G401.6 (cell line): ENCODE measurements at regions not wholly inside any gene's neighbourhood (a gene's known extent, or its start where the extent isn't known, plus 50 kb on each side); places are given as distances from the start of the nearest gene placed in this dataset.
"Not testable (repeated sequence)": the region's sequence is repeated elsewhere in the genome, so short reads cannot be mapped to it uniquely, and the experiment has no call there.

Experiments used
- FAIRE-seq: peaks from 2 replicates; lab custom pipeline; 2012; peaks lifted over from hg19 to GRCh38; lab: Jason Lieb, UNC

DNA sequence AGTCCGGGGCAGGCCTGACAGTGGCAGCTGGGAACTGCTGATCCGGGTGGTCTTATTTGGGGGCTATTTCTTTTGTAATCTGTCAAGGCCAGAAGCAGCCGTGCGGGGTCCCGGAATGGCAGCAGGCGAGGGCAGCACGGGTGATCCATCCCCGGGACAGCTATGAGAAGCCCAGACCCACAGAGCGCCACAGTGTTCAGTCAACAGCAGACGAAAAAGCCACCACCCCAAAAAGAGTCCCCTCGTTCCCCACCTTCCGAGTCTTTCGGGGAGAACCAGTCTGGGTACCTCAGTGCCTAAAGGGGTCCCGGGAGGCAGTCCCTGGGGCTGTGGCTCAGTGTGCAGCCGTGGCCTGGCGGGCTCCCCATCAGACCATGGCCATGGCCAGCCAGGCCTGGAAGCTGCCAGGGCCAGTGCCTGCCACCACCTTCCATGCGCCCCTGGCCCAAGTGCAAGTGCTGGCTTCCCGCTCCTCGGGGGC lies 125.1 kb upstream of the KCTD7 start:
- FAIRE-seq = no peak

- FAIRE-seq = no peak
These were observed 124.5 kb upstream of the KCTD7 start for GRCh38 chr7:66504131-66504530.

DNA sequence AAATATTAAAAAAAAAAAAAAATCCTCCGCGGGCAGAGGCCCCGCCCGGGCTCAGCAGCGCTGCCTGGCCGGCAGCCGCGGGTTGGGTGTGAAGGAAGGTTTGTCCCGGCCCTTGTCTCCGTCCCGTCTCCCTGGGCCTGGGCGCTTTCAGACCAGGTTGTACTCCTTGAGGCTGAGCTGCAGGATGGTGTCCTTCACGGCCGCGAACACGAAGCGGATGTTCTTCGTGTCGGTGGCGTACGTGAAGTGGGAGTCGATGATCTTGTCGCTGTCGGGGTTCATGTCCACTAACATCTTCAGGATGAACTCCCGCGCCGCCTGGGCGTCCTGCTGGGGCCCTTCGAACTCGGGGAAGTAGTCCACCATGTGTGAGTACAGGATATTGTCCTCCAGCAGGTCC lies 123.7 kb upstream of the KCTD7 start:
- FAIRE-seq = no peak

GRCh38 chr7:66505531-66506451 lies 122.9 kb upstream of the KCTD7 start:
- FAIRE-seq = no peak

GRCh38 chr7:66506703-66507102 lies 122.0 kb upstream of the KCTD7 start:
- not testable (repeated sequence) for FAIRE-seq

- FAIRE-seq = no peak
These were observed 120.9 kb upstream of the KCTD7 start for GRCh38 chr7:66507764-66508296.

DNA sequence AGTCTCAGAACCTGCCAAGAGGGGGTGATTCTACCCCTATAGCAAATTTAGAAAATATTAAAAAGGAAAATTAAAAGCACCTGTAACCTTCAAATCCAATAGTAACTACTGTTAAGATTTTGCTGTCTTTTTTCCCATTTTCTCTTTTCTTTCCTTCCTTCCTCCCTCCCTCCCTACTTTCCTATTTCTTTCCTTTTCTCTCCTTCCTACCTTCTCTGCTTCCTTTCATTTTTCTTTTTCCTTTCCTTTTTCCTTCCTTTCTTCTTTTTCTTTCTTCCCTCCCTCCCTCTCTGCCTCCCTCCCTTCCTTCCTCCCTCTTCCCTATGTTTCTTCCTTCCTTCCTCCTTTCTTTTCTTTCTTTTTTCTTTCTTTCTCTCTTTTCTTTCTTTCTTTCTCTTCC lies 120.2 kb upstream of the KCTD7 start:
- FAIRE-seq = no peak

DNA sequence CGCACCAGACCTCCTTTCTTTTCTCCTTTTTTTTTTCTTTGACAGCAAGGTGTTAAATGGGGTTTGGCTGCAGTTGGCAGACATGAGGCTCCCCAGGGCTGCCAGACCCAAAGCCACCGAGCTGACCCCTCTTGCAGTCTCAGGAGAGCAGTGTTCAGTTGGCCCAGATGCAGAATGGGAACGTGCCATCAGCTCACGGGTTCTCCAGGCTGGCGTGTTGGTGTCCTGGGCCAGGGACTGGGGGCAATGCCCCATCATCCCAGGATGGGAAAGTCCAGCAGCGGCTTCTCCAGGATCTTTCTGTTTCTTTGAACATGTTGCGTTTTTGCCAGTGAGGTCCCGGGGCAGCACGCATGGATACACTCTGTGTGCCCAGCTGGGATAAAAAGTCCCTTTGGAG lies 114.6 kb upstream of the KCTD7 start:
- FAIRE-seq = no peak

DNA sequence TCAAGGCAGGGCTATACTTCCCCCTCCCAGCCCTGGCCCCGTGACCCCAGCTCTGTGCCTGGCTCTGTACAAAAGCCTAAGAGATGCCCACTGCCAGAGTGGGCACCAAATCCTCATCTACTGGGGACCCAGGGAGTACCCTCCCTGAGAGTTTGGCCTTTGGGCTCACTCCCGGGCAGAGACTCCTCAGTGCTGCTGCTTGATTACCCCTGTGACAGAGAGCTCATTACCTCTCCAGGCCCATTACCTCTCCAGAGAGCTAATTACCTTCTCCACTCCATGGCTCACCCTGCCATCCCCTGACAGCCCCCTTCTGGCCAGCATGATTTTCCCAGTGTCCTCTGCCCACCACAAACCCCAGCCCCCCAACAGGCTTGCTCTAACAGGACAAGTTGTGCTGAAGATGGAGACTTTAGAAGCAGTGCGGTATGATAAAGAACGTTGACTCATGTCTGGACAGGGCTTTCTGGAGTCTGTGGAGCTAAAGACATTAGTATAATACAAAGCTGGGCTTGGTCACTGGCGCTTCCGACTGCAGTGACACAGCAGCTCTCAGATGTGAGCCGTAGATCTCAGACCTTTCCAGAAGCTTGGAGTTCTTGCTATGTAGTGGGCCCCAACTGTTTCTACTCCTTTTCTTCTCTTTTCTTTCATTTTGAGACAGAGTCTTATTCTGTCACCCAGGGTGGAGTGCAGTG lies 111.3 kb upstream of the KCTD7 start:
- FAIRE-seq = no peak

GRCh38 chr7:66518151-66518691 lies 110.5 kb upstream of the KCTD7 start:
- FAIRE-seq = no peak

GRCh38 chr7:66521675-66522074 lies 107.0 kb upstream of the KCTD7 start:
- FAIRE-seq = no peak

GRCh38 chr7:66522518-66522917 lies 106.2 kb upstream of the KCTD7 start:
- no peak for FAIRE-seq

DNA sequence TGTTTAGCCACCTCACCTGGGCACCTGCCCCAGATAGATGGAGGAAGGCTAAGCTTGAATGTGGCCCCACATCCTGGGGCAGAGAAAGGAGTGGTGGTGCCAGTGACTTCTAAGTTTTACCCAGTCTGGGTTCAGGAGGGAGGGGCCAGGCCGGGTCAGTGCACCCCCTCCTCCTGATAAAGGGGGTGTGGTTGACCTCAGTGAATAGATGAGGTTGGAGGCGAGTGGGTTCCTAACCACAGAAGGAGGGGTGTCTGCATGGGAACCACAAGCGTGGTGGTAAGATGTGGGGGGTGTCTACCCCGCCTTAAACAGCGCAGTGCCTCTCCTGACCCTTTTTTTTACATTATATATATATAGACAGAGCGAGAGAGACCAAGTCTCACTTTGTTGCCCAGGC lies 105.3 kb upstream of the KCTD7 start:
- no peak for FAIRE-seq

DNA sequence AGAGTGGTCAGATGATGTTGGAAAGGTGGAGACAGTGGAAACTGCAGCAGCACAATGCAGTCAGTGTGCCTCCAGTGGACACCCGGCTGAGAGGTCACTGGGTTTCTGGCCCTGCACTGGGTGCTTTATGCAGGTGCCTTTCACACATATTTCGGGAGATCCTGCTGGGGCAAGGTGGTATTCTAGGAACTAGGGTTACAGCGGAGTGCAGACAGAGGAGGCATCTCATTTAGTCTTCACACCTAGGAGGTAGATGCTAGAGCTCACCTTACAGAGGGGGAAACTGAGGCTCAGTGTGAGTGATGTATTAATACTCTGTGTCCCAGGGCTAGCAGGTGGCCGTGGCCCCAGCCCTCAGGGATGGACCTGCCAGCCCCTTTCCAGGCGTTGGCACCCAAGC lies 103.9 kb upstream of the KCTD7 start:
- FAIRE-seq = no peak

GRCh38 chr7:66526782-66527181 lies 101.9 kb upstream of the KCTD7 start:
- not testable (repeated sequence) for FAIRE-seq

DNA sequence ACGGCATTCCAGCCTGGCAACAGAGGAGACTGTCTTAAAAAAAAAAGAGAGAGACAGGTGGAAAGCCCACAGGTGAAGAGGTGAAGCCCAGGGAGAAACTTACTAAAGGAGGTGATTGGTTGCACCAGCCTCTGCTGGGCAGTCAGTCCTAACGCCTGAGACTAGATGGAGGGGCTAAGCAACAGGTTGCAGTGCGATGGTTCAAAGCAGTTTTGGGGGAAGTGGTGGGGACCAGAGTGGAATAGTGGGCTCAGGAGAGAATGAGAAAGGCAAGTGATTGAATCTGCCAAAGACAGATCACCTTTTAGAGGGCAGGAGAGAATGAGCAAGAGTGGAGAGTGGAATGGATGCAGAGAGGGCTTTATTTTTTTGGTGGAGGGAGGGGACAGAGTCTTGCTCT lies 100.0 kb upstream of the KCTD7 start:
- FAIRE-seq = no peak

DNA sequence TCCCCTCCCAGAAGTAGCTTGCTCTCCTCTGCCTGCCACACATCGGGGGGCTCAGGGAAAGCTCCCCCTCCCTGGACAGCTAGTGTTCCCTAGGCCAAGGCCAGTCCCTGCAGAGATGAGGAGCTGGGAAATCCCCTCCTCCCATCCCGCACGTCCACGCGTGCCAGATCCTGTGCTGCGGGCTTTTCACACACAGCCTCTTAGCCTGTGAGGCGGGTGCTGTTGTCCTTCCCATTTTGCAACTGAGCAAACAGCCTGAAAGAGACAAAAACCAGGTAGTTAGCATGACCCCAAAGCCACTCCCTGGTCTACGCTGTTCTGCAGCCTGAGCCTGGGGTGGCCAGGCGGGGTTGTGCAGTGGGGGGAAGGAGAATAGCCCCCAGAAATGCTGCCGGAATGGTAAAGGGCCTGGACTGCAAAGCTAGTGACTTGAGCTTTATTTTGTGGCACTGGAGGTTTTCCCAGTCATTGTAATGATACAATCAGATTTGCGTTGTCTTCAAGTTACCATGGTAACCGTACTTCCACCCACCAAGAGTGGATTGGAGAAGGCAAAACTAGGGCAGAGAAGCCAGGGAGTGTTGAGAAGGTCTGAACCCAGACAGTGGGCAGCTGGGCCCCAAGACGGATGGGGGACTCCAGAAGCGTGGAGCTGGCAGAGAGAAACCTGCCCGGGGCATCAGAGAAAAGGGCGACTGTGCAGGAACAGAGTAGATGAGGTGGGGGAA lies 98.6 kb upstream of the KCTD7 start:
- FAIRE-seq = no peak

DNA sequence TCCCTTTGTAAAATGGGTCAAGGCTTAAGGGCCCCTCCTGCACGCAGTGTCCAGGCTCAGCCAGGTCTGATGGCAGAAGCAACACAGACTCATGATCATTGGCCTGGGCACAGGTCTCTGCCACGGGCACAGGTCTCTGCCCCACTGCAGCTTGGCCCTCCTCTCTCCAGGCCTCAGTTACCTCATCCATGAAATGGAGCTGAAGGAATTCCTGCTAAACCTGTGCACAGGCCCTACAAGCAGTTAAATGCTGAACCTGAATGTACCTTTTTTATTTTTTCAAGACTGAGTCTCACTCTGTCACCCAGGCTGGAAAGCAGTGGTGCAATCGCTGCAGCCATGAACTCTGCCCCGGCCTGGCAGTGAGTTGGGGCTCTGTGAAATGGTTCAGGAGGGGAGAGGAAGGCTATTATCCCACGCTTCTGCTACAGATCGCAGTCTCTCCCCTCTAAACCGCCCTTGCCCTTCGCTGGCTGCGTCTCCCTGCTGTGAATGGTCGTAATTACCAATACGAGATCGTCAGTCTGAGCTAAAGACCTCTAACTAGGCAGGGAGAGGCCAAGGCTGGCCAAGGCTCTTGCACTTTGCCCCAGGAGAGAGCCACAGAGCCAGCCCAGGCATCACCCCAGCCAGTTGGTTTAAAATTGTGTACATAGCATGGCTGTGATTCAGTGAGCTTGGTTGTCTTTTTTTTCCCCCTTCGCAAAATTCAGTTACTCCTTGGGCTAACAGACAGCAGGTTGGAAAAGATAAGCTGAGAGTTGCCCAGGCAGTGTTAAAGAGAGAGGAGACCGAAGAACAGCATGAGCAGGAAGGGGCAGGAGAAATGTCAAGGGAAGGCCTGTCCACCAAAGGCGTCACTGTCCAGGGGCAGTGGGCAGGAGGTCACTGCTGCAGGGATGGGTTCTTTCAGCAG lies 93.0 kb upstream of the KCTD7 start:
- no peak for FAIRE-seq

- FAIRE-seq = no peak
These were observed 91.3 kb upstream of the KCTD7 start for GRCh38 chr7:66537380-66537779.

- FAIRE-seq = no peak
These were observed 90.8 kb upstream of the KCTD7 start for GRCh38 chr7:66537876-66538275.

DNA sequence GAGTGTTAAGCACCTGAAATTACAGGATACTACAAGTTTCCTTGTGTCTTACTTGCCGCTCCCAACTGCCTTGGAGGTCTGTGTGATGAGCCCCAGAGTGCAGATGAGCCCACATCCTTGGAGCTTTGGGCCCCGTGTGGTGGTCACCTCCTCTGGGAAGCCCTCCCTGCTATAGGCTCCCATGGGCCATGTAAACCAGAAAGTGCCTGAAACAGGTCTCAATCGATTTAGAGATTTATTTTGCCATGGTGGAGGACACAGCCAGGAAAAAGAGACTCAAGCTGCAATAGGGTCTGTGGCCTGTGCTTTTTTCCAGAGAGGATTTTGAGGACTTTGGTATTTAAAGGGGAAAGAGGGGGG lies 89.4 kb upstream of the KCTD7 start:
- no peak for FAIRE-seq
